ENCODE measurements at regions not wholly inside any gene's neighbourhood (a gene's known extent, or its start where the extent isn't known, plus 50 kb on each side); places are given as distances from the start of the nearest gene placed in this dataset.

GRCh38 chr16:5510819-5511370, 413.3 kb upstream of the EEF2KMT start:
- POLR2A ChIA-PET, result no interaction called here
- CTCF ChIA-PET, result interaction anchor here (1.1 to 1.6 kb wide), 2 partner anchors 11 kb away, joined by 3 to 4 read pairs; no protein-coding TSS in a partner anchor
- DNase-seq (ENCODE audit: extremely low spot score), result no peak
- TF ChIP-seq, protein P1, sequence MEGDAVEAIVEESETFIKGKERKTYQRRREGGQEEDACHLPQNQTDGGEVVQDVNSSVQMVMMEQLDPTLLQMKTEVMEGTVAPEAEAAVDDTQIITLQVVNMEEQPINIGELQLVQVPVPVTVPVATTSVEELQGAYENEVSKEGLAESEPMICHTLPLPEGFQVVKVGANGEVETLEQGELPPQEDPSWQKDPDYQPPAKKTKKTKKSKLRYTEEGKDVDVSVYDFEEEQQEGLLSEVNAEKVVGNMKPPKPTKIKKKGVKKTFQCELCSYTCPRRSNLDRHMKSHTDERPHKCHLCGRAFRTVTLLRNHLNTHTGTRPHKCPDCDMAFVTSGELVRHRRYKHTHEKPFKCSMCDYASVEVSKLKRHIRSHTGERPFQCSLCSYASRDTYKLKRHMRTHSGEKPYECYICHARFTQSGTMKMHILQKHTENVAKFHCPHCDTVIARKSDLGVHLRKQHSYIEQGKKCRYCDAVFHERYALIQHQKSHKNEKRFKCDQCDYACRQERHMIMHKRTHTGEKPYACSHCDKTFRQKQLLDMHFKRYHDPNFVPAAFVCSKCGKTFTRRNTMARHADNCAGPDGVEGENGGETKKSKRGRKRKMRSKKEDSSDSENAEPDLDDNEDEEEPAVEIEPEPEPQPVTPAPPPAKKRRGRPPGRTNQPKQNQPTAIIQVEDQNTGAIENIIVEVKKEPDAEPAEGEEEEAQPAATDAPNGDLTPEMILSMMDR (IDR thresholded peaks at IDR 0.05; ENCODE audit: control extremely low read depth, extremely low read depth, low read depth, missing control alignments), result no peak

- TF ChIP-seq, protein P1 (IDR thresholded peaks at IDR 0.05; ENCODE audit: control extremely low read depth, extremely low read depth, low read depth, missing control alignments), result no peak
- CTCF ChIA-PET, result no interaction called here
- DNase-seq (ENCODE audit: extremely low spot score), result no peak
- POLR2A ChIA-PET, result no interaction called here
Measured at GRCh38 chr16:5509794-5510193, 412.2 kb upstream of the EEF2KMT start.

DNA sequence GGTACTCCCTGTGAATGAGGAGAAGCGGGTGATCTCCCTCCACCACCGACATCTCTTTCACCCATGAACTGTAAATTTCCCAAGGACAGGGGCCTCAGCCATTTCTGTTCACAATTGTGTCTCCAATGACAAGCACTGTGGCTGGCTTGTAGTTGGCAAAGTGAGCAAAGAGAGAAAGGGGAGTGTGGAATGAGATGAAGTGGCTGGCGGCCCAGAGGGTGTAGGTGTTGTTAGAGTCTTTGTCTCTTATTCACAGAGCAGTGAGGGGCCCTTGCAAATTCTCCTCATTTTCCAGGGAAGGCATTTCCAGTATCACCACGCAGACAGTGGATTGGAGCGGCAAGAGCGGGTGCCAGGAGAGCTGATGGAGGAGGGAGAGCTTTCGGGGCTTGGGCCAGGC, 411.7 kb upstream of the EEF2KMT start:
- DNase-seq (ENCODE audit: extremely low spot score), result no peak
- ChIA-PET POLR2A (no interaction called here), CTCF (no interaction called here)
- TF ChIP-seq, protein P1 (IDR thresholded peaks at IDR 0.05; ENCODE audit: control extremely low read depth, extremely low read depth, low read depth, missing control alignments), result no peak

- CTCF ChIA-PET, result no interaction called here
Measured at GRCh38 chr16:5508371-5508770, 410.8 kb upstream of the EEF2KMT start.

DNA sequence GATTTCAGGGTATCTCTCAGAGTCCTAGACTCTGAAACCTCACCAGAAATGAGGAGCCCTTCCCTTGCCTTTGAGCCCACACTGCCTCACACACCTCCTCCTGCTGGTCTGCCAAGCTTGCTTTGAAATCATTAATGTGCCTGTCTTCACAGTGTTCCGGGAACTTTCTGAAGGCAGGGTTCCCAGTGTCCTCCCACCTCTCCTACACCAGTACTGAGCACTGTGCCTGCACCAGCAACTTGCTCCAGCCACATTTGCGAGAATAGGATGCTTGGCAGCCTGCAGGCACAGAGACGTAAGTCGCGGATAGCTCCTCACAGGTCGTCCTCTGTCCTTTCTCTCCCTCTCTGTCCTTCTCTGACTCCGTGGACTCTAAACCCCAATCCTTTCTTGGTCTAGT, 408.4 kb upstream of the EEF2KMT start:
- ChIA-PET POLR2A (no interaction called here), CTCF (interaction anchor here (0.8 kb wide), 1 partner anchor 14 kb away, joined by 3 read pairs; no protein-coding TSS in a partner anchor)
- DNase-seq (ENCODE audit: extremely low spot score), result no peak
- TF ChIP-seq, protein P1 (IDR thresholded peaks at IDR 0.05; ENCODE audit: control extremely low read depth, extremely low read depth, low read depth, missing control alignments), result no peak

More at GRCh38 chr16:5508371-5508770, 410.8 kb upstream of the EEF2KMT start:
- POLR2A ChIA-PET, result no interaction called here
- TF ChIP-seq, protein P1 (IDR thresholded peaks at IDR 0.05; ENCODE audit: control extremely low read depth, extremely low read depth, low read depth, missing control alignments), result no peak
- no peak for DNase-seq (ENCODE audit: extremely low spot score)

- TF ChIP-seq, protein P1 (IDR thresholded peaks at IDR 0.05; ENCODE audit: control extremely low read depth, extremely low read depth, low read depth, missing control alignments), result no peak
- POLR2A ChIA-PET, result no interaction called here
- no peak for DNase-seq (ENCODE audit: extremely low spot score)
- CTCF ChIA-PET, result interaction anchor here (0.8 to 1.0 kb wide), 2 partner anchors 10 to 14 kb away, joined by 3 read pairs; no protein-coding TSS in a partner anchor
Measured at GRCh38 chr16:5505091-5505887, 407.7 kb upstream of the EEF2KMT start.
